GM21360 (cell line): ENCODE measurements at regions not wholly inside any gene's neighbourhood (a gene's known extent, or its start where the extent isn't known, plus 50 kb on each side); places are given as distances from the start of the nearest gene placed in this dataset.
"Not testable (repeated sequence)": the region's sequence is repeated elsewhere in the genome, so short reads cannot be mapped to it uniquely, and the experiment has no call there.

Source experiments
- ATAC-seq: cut with Tn5 transposase; IDR thresholded peaks from one replicate; pipeline ENCODE4 v1.9.1; 2021; ENCODE audit warnings: mild to moderate bottlenecking, moderate library complexity; ENCODE audit not compliant: unreplicated experiment

GRCh38 chr2:195471163-195471562 is 185.9 kb upstream of the SLC39A10 start:
- ATAC-seq, result peak; percentile 22

- ATAC-seq, result peak; percentile 17
Observed at GRCh38 chr2:195470622-195471021, 186.4 kb upstream of the SLC39A10 start.

- ATAC-seq, result peak; percentile 78
Observed at GRCh38 chr2:195468771-195469170, 188.3 kb upstream of the SLC39A10 start.

GRCh38 chr2:195466427-195466826 is 190.6 kb upstream of the SLC39A10 start:
- no peak for ATAC-seq

- no peak for ATAC-seq
Observed at GRCh38 chr2:195461010-195461409, 196.0 kb upstream of the SLC39A10 start.

GRCh38 chr2:195458936-195459335 is 198.1 kb upstream of the SLC39A10 start:
- ATAC-seq, result no peak

- no peak for ATAC-seq
Observed at GRCh38 chr2:195457873-195458272, 199.2 kb upstream of the SLC39A10 start.

GRCh38 chr2:195456771-195457170 is 200.3 kb upstream of the SLC39A10 start:
- no peak for ATAC-seq

- ATAC-seq, result no peak
Observed at GRCh38 chr2:195451160-195451559, 205.9 kb upstream of the SLC39A10 start.

GRCh38 chr2:195450552-195451113 is 206.4 kb upstream of the SLC39A10 start:
- ATAC-seq, result no peak

GRCh38 chr2:195447323-195447975 is 209.6 kb upstream of the SLC39A10 start:
- no peak for ATAC-seq

- no peak for ATAC-seq
Observed at GRCh38 chr2:195445639-195446038, 211.4 kb upstream of the SLC39A10 start.

- ATAC-seq, result no peak
Observed at GRCh38 chr2:195443926-195444325, 213.1 kb upstream of the SLC39A10 start.

- ATAC-seq, result no peak
Observed at GRCh38 chr2:195442458-195443175, 214.4 kb upstream of the SLC39A10 start.

- no peak for ATAC-seq
Observed at GRCh38 chr2:195438692-195439091, 218.3 kb upstream of the SLC39A10 start.

- no peak for ATAC-seq
Observed at GRCh38 chr2:195437521-195437920, 219.5 kb upstream of the SLC39A10 start.

GRCh38 chr2:195434346-195434745 is 222.7 kb upstream of the SLC39A10 start:
- no peak for ATAC-seq

GRCh38 chr2:195433729-195434128 is 223.3 kb upstream of the SLC39A10 start:
- ATAC-seq, result not testable (repeated sequence)

GRCh38 chr2:195428673-195429072 is 228.4 kb upstream of the SLC39A10 start:
- no peak for ATAC-seq

GRCh38 chr2:195425328-195425727 is 231.7 kb upstream of the SLC39A10 start:
- no peak for ATAC-seq

- ATAC-seq, result no peak
Observed at GRCh38 chr2:195419033-195419432, 238.0 kb upstream of the SLC39A10 start.

- ATAC-seq, result no peak
Observed at GRCh38 chr2:195414537-195415100, 242.4 kb upstream of the SLC39A10 start.
